Prostate gland (tissue), 2 donors: ENCODE measurements at regions not wholly inside any gene's neighbourhood (a gene's known extent, or its start where the extent isn't known, plus 50 kb on each side); places are given as distances from the start of the nearest gene placed in this dataset.

Experiments used
- DNase-seq: peaks from one replicate; pipeline ENCODE4 v3.0.0-alpha.2; 2019; ENCODE audit warnings: low spot score
- H3K27ac ChIP-seq, 2 donors: fragments of 200-600 bp; sonication (generic); 2 replicates each; pipeline ENCODE4 v1.5.1; 2017 to 2019
- H3K27me3 ChIP-seq: fragments of 200-600 bp; sonication (generic); replicated peaks from 2 replicates; pipeline ENCODE4 v1.5.1; 2019; ENCODE audit not compliant: insufficient read depth
- H3K36me3 ChIP-seq, 2 donors: fragments of 200-600 bp; sonication (generic); 1 replicate in 1 of 2; 2 replicates in 1 of 2; pipeline versions ENCODE4 v1.5.1 to v1.8.1; 2017 to 2019
- H3K4me1 ChIP-seq: fragments of 200-600 bp; sonication (generic); replicated peaks from 2 replicates; pipeline ENCODE4 v1.5.1; 2019
- H3K4me3 ChIP-seq, 2 donors: fragments of 200-600 bp; sonication (generic); 2 replicates each; pipeline ENCODE4 v1.5.1; 2017 to 2019
- H3K9me3 ChIP-seq: fragments of 200-600 bp; sonication (generic); 2 replicates; pipeline ENCODE4 v1.5.1; 2017
- CTCF ChIP-seq, 4 experiments: fragments of 200-600 bp in 2 of 4; fragments of 450-650 bp in 2 of 4; sonication (generic) in 2 of 4; IDR thresholded peaks; 1 replicate in 3 of 4; 2 replicates in 1 of 4; pipeline ENCODE4 v1.5.1; 2016 to 2019; ENCODE audit warnings: antibody characterized with exemption in 4 of 4, mild to moderate bottlenecking in 2 of 4, moderate library complexity in 2 of 4
- POLR2A ChIP-seq: fragments of 450-650 bp; IDR thresholded peaks from one replicate; pipeline ENCODE4 v1.6.1; 2016; ENCODE audit warnings: antibody characterized with exemption, mild to moderate bottlenecking
- POLR2AphosphoS5 ChIP-seq: sonication (generic); formaldehyde crosslinking; IDR thresholded peaks from one replicate; pipeline ENCODE4 v1.6.1; 2017; ENCODE audit warnings: antibody characterized with exemption
- WGBS: methylation state at CpG from one replicate; pipeline ENCODE4 v1.1.5; 2018; 5-methylcytosine and 5-hydroxymethylcytosine counted together
- intact Hi-C: fragments of 100-400 bp; cut with DNase I; formaldehyde crosslinking; loops from one replicate; pipeline ENCODE4 v1.14.2; 2022

- intact Hi-C loops = no loop called here
- TF ChIP-seq POLR2AphosphoS5 (no peak), CTCF (IDR thresholded peaks at IDR 0.05) (no peak), POLR2A (no peak)
These were observed 216.0 kb downstream of the ZNF326 start for GRCh38 chr1:90210633-90211491.

GRCh38 chr1:90208949-90209348 is 214.0 kb downstream of the ZNF326 start:
- no peaks in the 10 kb centered on the region for H3K4me1 ChIP-seq
- no peak overlapping the region for H3K27ac ChIP-seq
- intact Hi-C loops = no loop called here
- H3K27me3 ChIP-seq = no peaks in the 10 kb centered on the region
- WGBS = 59% methylated on average over 5 of the region's 5 CpGs
- TF ChIP-seq POLR2AphosphoS5 (no peak), POLR2A (no peak)
- DNase-seq = no peak
- H3K9me3 ChIP-seq = no peaks in the 10 kb centered on the region
- H3K4me3 ChIP-seq = no peak overlapping the region
- H3K36me3 ChIP-seq = no peaks in the 10 kb centered on the region

More at GRCh38 chr1:90210633-90211491, 216.0 kb downstream of the ZNF326 start:
- no peak for DNase-seq
- Histone ChIP-seq H3K4me3 (no peak overlapping the region), H3K27me3 (no peaks in the 10 kb centered on the region), H3K36me3 (no peaks in the 10 kb centered on the region), H3K4me1 (no peaks in the 10 kb centered on the region), H3K27ac (no peak overlapping the region), H3K9me3 (no peaks in the 10 kb centered on the region)
- WGBS = 80% methylated on average over 6 of the region's 6 CpGs

GRCh38 chr1:90206260-90206659 is 211.3 kb downstream of the ZNF326 start:
- DNase-seq = no peak
- no peaks in the 10 kb centered on the region for H3K36me3 ChIP-seq
- H3K4me1 ChIP-seq = no peaks in the 10 kb centered on the region
- H3K9me3 ChIP-seq = no peaks in the 10 kb centered on the region
- no peaks in the 10 kb centered on the region for H3K27me3 ChIP-seq
- no peak overlapping the region for H3K27ac ChIP-seq
- no peak overlapping the region for H3K4me3 ChIP-seq
- TF ChIP-seq POLR2AphosphoS5 = no peak
- no peak for TF ChIP-seq CTCF (IDR thresholded peaks at IDR 0.05)
- TF ChIP-seq POLR2A = no peak
- intact Hi-C loops = no loop called here

- WGBS = 86% methylated on average over 2 of the region's 2 CpGs
- intact Hi-C loops = no loop called here
- no peak for DNase-seq
These were observed 209.9 kb downstream of the ZNF326 start for GRCh38 chr1:90204780-90205179.

GRCh38 chr1:90204023-90204590 is 209.2 kb downstream of the ZNF326 start:
- H3K27ac ChIP-seq = no peak overlapping the region
- no peak for DNase-seq
- H3K9me3 ChIP-seq = no peaks in the 10 kb centered on the region
- H3K27me3 ChIP-seq = no peaks in the 10 kb centered on the region
- no peak for TF ChIP-seq CTCF (IDR thresholded peaks at IDR 0.05)
- TF ChIP-seq POLR2A = no peak
- no peak for TF ChIP-seq POLR2AphosphoS5
- intact Hi-C loops = no loop called here
- 31% methylated on average over 2 of the region's 2 CpGs for WGBS
- no peaks in the 10 kb centered on the region for H3K4me1 ChIP-seq
- no peaks in the 10 kb centered on the region for H3K36me3 ChIP-seq
- H3K4me3 ChIP-seq = no peak overlapping the region

More at GRCh38 chr1:90204780-90205179, 209.9 kb downstream of the ZNF326 start:
- no peak overlapping the region for H3K4me3 ChIP-seq
- TF ChIP-seq POLR2AphosphoS5 (no peak), CTCF (IDR thresholded peaks at IDR 0.05) (no peak), POLR2A (no peak)
- no peak overlapping the region for H3K27ac ChIP-seq
- no peaks in the 10 kb centered on the region for H3K9me3 ChIP-seq
- H3K27me3 ChIP-seq = no peaks in the 10 kb centered on the region
- no peaks in the 10 kb centered on the region for H3K36me3 ChIP-seq
- H3K4me1 ChIP-seq = no peaks in the 10 kb centered on the region
